ENCODE measurements at regions not wholly inside any gene's neighbourhood (a gene's known extent, or its start where the extent isn't known, plus 50 kb on each side); places are given as distances from the start of the nearest gene placed in this dataset.

GRCh38 chr2:173766537-173767289 is 198.5 kb downstream of the SP3 start:
- TF ChIP-seq, protein P1, sequence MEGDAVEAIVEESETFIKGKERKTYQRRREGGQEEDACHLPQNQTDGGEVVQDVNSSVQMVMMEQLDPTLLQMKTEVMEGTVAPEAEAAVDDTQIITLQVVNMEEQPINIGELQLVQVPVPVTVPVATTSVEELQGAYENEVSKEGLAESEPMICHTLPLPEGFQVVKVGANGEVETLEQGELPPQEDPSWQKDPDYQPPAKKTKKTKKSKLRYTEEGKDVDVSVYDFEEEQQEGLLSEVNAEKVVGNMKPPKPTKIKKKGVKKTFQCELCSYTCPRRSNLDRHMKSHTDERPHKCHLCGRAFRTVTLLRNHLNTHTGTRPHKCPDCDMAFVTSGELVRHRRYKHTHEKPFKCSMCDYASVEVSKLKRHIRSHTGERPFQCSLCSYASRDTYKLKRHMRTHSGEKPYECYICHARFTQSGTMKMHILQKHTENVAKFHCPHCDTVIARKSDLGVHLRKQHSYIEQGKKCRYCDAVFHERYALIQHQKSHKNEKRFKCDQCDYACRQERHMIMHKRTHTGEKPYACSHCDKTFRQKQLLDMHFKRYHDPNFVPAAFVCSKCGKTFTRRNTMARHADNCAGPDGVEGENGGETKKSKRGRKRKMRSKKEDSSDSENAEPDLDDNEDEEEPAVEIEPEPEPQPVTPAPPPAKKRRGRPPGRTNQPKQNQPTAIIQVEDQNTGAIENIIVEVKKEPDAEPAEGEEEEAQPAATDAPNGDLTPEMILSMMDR (IDR thresholded peaks at IDR 0.05; ENCODE audit: poor library complexity, severe bottlenecking), result no peak
- TF ChIP-seq EZH2 (IDR thresholded peaks at IDR 0.05; ENCODE audit: borderline replicate concordance, insufficient read depth, low read length, poor library complexity, severe bottlenecking) (no peak), TAF1 (IDR thresholded peaks at IDR 0.05; ENCODE audit: low read depth) (no peak), POLR2AphosphoS5 (IDR thresholded peaks at IDR 0.05) (no peak), SMC3 (conservative IDR thresholded peaks at IDR 0.05; ENCODE audit: poor library complexity) (no peak)

Data from neural cell (in vitro differentiated cells).